ENCODE measurements at regions not wholly inside any gene's neighbourhood (a gene's known extent, or its start where the extent isn't known, plus 50 kb on each side); places are given as distances from the start of the nearest gene placed in this dataset.

GRCh38 chr9:108666240-108666784 is 189.5 kb downstream of the ACTL7B start:
- no peak for TF ChIP-seq EZH2 (IDR thresholded peaks at IDR 0.05; ENCODE audit: insufficient read depth, low read length)
- TF ChIP-seq, protein P1, sequence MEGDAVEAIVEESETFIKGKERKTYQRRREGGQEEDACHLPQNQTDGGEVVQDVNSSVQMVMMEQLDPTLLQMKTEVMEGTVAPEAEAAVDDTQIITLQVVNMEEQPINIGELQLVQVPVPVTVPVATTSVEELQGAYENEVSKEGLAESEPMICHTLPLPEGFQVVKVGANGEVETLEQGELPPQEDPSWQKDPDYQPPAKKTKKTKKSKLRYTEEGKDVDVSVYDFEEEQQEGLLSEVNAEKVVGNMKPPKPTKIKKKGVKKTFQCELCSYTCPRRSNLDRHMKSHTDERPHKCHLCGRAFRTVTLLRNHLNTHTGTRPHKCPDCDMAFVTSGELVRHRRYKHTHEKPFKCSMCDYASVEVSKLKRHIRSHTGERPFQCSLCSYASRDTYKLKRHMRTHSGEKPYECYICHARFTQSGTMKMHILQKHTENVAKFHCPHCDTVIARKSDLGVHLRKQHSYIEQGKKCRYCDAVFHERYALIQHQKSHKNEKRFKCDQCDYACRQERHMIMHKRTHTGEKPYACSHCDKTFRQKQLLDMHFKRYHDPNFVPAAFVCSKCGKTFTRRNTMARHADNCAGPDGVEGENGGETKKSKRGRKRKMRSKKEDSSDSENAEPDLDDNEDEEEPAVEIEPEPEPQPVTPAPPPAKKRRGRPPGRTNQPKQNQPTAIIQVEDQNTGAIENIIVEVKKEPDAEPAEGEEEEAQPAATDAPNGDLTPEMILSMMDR (IDR thresholded peaks at IDR 0.05; ENCODE audit: insufficient read depth, low read depth, low read length), result no peak
- FAIRE-seq, result no peak
- H3K4me3 Mint-ChIP-seq (ENCODE audit: unreplicated experiment), result no peak overlapping the region

GRCh38 chr9:108665521-108666239 is 190.1 kb downstream of the ACTL7B start:
- TF ChIP-seq EZH2 (IDR thresholded peaks at IDR 0.05; ENCODE audit: insufficient read depth, low read length), result no peak
- TF ChIP-seq, protein P1 (IDR thresholded peaks at IDR 0.05; ENCODE audit: insufficient read depth, low read depth, low read length), result no peak
- Histone ChIP-seq H3K4me3 (ENCODE audit: insufficient read depth, low read depth, low read length) (no peak overlapping the region), H3K9me3 (ENCODE audit: insufficient read depth, low read depth, low read length) (no peaks in the 10 kb centered on the region), H3K36me3 (ENCODE audit: insufficient read depth, low read length) (no peaks in the 10 kb centered on the region), H3K27me3 (ENCODE audit: insufficient read depth, low read length) (no peaks in the 10 kb centered on the region), H3K27ac (ENCODE audit: low read depth, low read length) (no peak overlapping the region), H3K9ac (ENCODE audit: low read length) (no peak overlapping the region), H3K79me2 (ENCODE audit: insufficient read depth, low read length) (no peaks in the 10 kb centered on the region), H3K4me2 (ENCODE audit: low read length) (no peak overlapping the region), H4K20me1 (ENCODE audit: insufficient read depth, low read length) (no peaks in the 10 kb centered on the region), H2AFZ (ENCODE audit: low read depth, low read length) (no peak overlapping the region), H3K4me1 (ENCODE audit: insufficient read depth, low read length) (peaks cover 6% of the 10 kb centered on the region)
- FAIRE-seq (no peak), DNase-seq (ENCODE audit: low read depth) (no peak)
- Mint-ChIP-seq H3K9me3 (ENCODE audit: unreplicated experiment) (peaks cover 7% of the 10 kb centered on the region), H3K36me3 (ENCODE audit: low read depth, unreplicated experiment) (no peaks in the 10 kb centered on the region), H3K4me3 (ENCODE audit: unreplicated experiment) (no peak overlapping the region), H3K27ac (ENCODE audit: unreplicated experiment) (no peak overlapping the region), H3K27me3 (ENCODE audit: low read depth, unreplicated experiment) (peaks cover 9% of the 10 kb centered on the region), H3K4me1 (ENCODE audit: low read depth, unreplicated experiment) (peaks cover 18% of the 10 kb centered on the region)

More at GRCh38 chr9:108666240-108666784, 189.5 kb downstream of the ACTL7B start:
- no peak for DNase-seq (ENCODE audit: low read depth)
- H3K4me2 ChIP-seq (ENCODE audit: low read length), result no peak overlapping the region
- H3K27ac ChIP-seq (ENCODE audit: low read depth, low read length), result no peak overlapping the region
- H3K9ac ChIP-seq (ENCODE audit: low read length), result no peak overlapping the region
- no peaks in the 10 kb centered on the region for H3K36me3 ChIP-seq (ENCODE audit: insufficient read depth, low read length)
- no peaks in the 10 kb centered on the region for H3K9me3 ChIP-seq (ENCODE audit: insufficient read depth, low read depth, low read length)
- Mint-ChIP-seq H3K36me3 (ENCODE audit: low read depth, unreplicated experiment) (no peaks in the 10 kb centered on the region), H3K27ac (ENCODE audit: unreplicated experiment) (no peak overlapping the region), H3K27me3 (ENCODE audit: low read depth, unreplicated experiment) (peaks cover 12% of the 10 kb centered on the region), H3K4me1 (ENCODE audit: low read depth, unreplicated experiment) (peaks cover 18% of the 10 kb centered on the region), H3K9me3 (ENCODE audit: unreplicated experiment) (peaks cover 6% of the 10 kb centered on the region)
- no peaks in the 10 kb centered on the region for H4K20me1 ChIP-seq (ENCODE audit: insufficient read depth, low read length)
- peaks cover 6% of the 10 kb centered on the region for H3K4me1 ChIP-seq (ENCODE audit: insufficient read depth, low read length)
- H3K4me3 ChIP-seq (ENCODE audit: insufficient read depth, low read depth, low read length), result no peak overlapping the region
- no peak overlapping the region for H2AFZ ChIP-seq (ENCODE audit: low read depth, low read length)
- H3K27me3 ChIP-seq (ENCODE audit: insufficient read depth, low read length), result no peaks in the 10 kb centered on the region
- H3K79me2 ChIP-seq (ENCODE audit: insufficient read depth, low read length), result no peaks in the 10 kb centered on the region

Measured in astrocyte (in vitro differentiated cells and primary cell).